Osteoblast (primary cell): ENCODE measurements at regions not wholly inside any gene's neighbourhood (a gene's known extent, or its start where the extent isn't known, plus 50 kb on each side); places are given as distances from the start of the nearest gene placed in this dataset.

Experiments
- DNase-seq: peaks from one replicate; pipeline ENCODE4 v3.0.0; 2011; ENCODE audit warnings: low spot score, mixed read lengths; ENCODE audit not compliant: insufficient read length; ENCODE audit errors: missing footprints
- H2AFZ ChIP-seq: 2 replicates; pipeline ENCODE4 v1.6.0; 2011; ENCODE audit warnings: mild to moderate bottlenecking, low read length
- H3K27ac ChIP-seq: 2 replicates; pipeline ENCODE4 v1.5.1; 2011; ENCODE audit warnings: mild to moderate bottlenecking, low read depth, low read length, moderate library complexity
- H3K27me3 ChIP-seq: 2 replicates; pipeline ENCODE4 v1.6.0; 2012; ENCODE audit warnings: mild to moderate bottlenecking, control low read depth, inconsistent platforms, low read length, moderate library complexity; ENCODE audit not compliant: insufficient read depth
- H3K36me3 ChIP-seq: 2 replicates; pipeline ENCODE4 v1.5.1; 2011; ENCODE audit warnings: mild to moderate bottlenecking, low read length, control low read depth, moderate library complexity; ENCODE audit not compliant: insufficient read depth
- H3K4me1 ChIP-seq: 2 replicates; pipeline ENCODE4 v1.5.1; 2011; ENCODE audit warnings: mild to moderate bottlenecking, low read length, control low read depth, moderate library complexity; ENCODE audit not compliant: insufficient read depth
- H3K4me2 ChIP-seq: 2 replicates; pipeline ENCODE4 v1.6.0; 2011; ENCODE audit warnings: mild to moderate bottlenecking, low read length; ENCODE audit not compliant: insufficient read depth
- H3K4me3 ChIP-seq: fragments of 200-600 bp; sonication (generic); 3 replicates; pipeline ENCODE4 v1.5.1; 2012; ENCODE audit warnings: mild to moderate bottlenecking, low read length, inconsistent platforms; ENCODE audit not compliant: insufficient read depth
- H3K79me2 ChIP-seq: 2 replicates; pipeline ENCODE4 v1.6.0; 2012; ENCODE audit warnings: mild to moderate bottlenecking, low read length, control low read depth, inconsistent platforms; ENCODE audit not compliant: insufficient read depth
- H3K9me3 ChIP-seq: 2 replicates; pipeline ENCODE4 v1.5.1; 2011; ENCODE audit warnings: low read depth, low read length, control low read depth
- H4K20me1 ChIP-seq: 2 replicates; pipeline ENCODE4 v1.6.0; 2012; ENCODE audit warnings: mild to moderate bottlenecking, low read length, control low read depth; ENCODE audit not compliant: insufficient read depth
- TF ChIP-seq, protein P1 (sequence below): IDR thresholded peaks from 2 replicates; pipeline ENCODE4 v1.5.1; 2011; ENCODE audit warnings: mild to moderate bottlenecking, low read depth, low read length, moderate library complexity; ENCODE audit errors: extremely low read depth

- Histone ChIP-seq H3K27ac (no peak overlapping the region), H3K79me2 (no peaks in the 10 kb centered on the region), H3K4me3 (no peak overlapping the region), H4K20me1 (no peaks in the 10 kb centered on the region), H3K4me2 (no peak overlapping the region), H2AFZ (no peak overlapping the region), H3K4me1 (no peaks in the 10 kb centered on the region), H3K36me3 (no peaks in the 10 kb centered on the region), H3K27me3 (no peaks in the 10 kb centered on the region), H3K9me3 (no peaks in the 10 kb centered on the region)
- no peak for DNase-seq
- TF ChIP-seq, protein P1, sequence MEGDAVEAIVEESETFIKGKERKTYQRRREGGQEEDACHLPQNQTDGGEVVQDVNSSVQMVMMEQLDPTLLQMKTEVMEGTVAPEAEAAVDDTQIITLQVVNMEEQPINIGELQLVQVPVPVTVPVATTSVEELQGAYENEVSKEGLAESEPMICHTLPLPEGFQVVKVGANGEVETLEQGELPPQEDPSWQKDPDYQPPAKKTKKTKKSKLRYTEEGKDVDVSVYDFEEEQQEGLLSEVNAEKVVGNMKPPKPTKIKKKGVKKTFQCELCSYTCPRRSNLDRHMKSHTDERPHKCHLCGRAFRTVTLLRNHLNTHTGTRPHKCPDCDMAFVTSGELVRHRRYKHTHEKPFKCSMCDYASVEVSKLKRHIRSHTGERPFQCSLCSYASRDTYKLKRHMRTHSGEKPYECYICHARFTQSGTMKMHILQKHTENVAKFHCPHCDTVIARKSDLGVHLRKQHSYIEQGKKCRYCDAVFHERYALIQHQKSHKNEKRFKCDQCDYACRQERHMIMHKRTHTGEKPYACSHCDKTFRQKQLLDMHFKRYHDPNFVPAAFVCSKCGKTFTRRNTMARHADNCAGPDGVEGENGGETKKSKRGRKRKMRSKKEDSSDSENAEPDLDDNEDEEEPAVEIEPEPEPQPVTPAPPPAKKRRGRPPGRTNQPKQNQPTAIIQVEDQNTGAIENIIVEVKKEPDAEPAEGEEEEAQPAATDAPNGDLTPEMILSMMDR = no peak
Measured at GRCh38 chr3:116930786-116931185, 221.2 kb downstream of the TUSC7 start.

- Histone ChIP-seq H3K4me1 (no peaks in the 10 kb centered on the region), H3K27ac (no peak overlapping the region), H3K4me3 (no peak overlapping the region), H2AFZ (no peak overlapping the region), H3K4me2 (no peak overlapping the region), H4K20me1 (no peaks in the 10 kb centered on the region), H3K36me3 (no peaks in the 10 kb centered on the region), H3K27me3 (no peaks in the 10 kb centered on the region), H3K9me3 (no peaks in the 10 kb centered on the region), H3K79me2 (no peaks in the 10 kb centered on the region)
- TF ChIP-seq, protein P1 = no peak
- DNase-seq = no peak
Measured at GRCh38 chr3:116939091-116939490, 229.5 kb downstream of the TUSC7 start.

DNA sequence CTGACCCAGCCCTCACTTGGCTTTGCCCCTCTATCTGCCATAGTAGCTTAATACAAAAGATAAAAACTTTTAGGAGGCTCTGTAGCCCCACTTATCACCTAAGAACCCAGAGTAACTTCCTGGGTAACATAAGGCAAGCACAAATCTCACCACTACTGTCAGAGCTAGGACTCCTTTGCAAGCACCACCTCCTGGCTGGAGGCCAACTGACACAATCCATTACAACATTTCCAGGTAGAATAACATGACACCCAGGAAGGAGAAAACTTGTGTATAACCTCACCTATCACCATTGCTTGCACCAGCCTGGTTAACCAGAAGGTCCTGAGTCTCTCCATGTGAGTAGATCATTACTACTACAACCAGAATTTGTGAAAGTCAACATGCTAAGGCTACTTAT is 230.0 kb downstream of the TUSC7 start:
- no peaks in the 10 kb centered on the region for H4K20me1 ChIP-seq
- DNase-seq = no peak
- no peak overlapping the region for H3K27ac ChIP-seq
- no peak overlapping the region for H2AFZ ChIP-seq
- H3K9me3 ChIP-seq = no peaks in the 10 kb centered on the region
- H3K4me2 ChIP-seq = no peak overlapping the region
- no peaks in the 10 kb centered on the region for H3K4me1 ChIP-seq
- H3K4me3 ChIP-seq = no peak overlapping the region
- TF ChIP-seq, protein P1 = no peak
- no peaks in the 10 kb centered on the region for H3K79me2 ChIP-seq
- no peaks in the 10 kb centered on the region for H3K27me3 ChIP-seq
- no peaks in the 10 kb centered on the region for H3K36me3 ChIP-seq

DNA sequence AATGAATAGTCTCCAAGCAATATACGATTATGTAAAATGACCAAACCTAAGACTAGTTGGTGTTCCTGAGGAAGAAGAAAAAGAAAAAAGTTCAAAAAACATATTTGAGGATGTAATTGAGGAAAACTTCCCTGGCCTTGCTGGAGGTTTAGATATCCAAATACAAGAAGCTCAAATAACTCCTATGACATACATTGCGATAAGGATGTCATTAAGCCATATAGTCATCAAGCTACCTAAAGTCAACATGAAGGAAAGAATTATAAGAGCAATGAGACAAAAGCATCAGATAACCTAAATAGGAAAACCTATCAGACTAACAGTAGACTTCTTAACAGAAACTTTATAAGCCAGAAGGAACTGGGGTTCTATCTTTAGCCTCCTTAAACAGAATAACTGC is 231.1 kb downstream of the TUSC7 start:
- Histone ChIP-seq H3K27ac (no peak overlapping the region), H4K20me1 (no peaks in the 10 kb centered on the region), H3K79me2 (no peaks in the 10 kb centered on the region), H3K36me3 (no peaks in the 10 kb centered on the region), H3K9me3 (no peaks in the 10 kb centered on the region), H3K4me1 (no peaks in the 10 kb centered on the region), H3K4me3 (no peak overlapping the region), H3K27me3 (no peaks in the 10 kb centered on the region), H2AFZ (no peak overlapping the region), H3K4me2 (no peak overlapping the region)
- TF ChIP-seq, protein P1 = no peak
- no peak for DNase-seq
